Astrocyte of the spinal cord (primary cell): ENCODE measurements at regions not wholly inside any gene's neighbourhood (a gene's known extent, or its start where the extent isn't known, plus 50 kb on each side); places are given as distances from the start of the nearest gene placed in this dataset.
A peak's percentile ranks its signal among the peaks of the same experiment; 100 is the strongest.

Experiments
- DNase-seq: peaks from one replicate; pipeline ENCODE4 v3.0.0; 2011; ENCODE audit warnings: low read depth, low spot score
- H3K4me3 ChIP-seq: 2 replicates; pipeline ENCODE4 v1.5.1; 2011; ENCODE audit warnings: low read depth, mild to moderate bottlenecking, low read length, moderate library complexity
- in situ Hi-C: cut with HindIII; loops from 2 replicates; pipeline ENCODE4 v1.10.0; 2017; ENCODE audit warnings: low sequenced_read_pairs
- TF ChIP-seq, protein P1 (sequence below): IDR thresholded peaks from 2 replicates; pipeline ENCODE4 v1.5.1; 2012; ENCODE audit warnings: low read depth, mild to moderate bottlenecking, low read length, inconsistent platforms

DNA sequence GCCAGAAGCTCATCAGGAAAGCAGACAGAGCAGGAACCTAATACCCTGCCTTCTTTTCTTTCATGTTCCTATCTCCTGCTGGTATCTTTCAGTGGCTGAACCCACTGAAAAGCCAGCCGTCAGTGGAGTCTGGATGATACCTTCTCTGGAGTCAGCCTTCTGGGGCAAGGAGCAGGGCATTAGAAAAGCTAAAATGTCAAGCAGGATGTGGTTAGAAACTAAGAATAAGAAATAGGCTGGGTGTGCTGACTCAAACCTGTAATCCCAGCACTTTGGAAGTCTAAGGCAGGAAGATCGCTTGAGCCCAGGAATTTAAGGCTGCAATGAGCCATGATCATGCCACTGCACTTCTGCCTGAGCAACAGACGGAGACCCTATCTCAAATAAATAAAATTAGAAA is 642.0 kb upstream of the FSHR start:
- in situ Hi-C loops, result no loop called here
- TF ChIP-seq, protein P1, sequence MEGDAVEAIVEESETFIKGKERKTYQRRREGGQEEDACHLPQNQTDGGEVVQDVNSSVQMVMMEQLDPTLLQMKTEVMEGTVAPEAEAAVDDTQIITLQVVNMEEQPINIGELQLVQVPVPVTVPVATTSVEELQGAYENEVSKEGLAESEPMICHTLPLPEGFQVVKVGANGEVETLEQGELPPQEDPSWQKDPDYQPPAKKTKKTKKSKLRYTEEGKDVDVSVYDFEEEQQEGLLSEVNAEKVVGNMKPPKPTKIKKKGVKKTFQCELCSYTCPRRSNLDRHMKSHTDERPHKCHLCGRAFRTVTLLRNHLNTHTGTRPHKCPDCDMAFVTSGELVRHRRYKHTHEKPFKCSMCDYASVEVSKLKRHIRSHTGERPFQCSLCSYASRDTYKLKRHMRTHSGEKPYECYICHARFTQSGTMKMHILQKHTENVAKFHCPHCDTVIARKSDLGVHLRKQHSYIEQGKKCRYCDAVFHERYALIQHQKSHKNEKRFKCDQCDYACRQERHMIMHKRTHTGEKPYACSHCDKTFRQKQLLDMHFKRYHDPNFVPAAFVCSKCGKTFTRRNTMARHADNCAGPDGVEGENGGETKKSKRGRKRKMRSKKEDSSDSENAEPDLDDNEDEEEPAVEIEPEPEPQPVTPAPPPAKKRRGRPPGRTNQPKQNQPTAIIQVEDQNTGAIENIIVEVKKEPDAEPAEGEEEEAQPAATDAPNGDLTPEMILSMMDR, result no peak
- H3K4me3 ChIP-seq, result no peak overlapping the region
- no peak for DNase-seq

- TF ChIP-seq, protein P1, result no peak
- no peak overlapping the region for H3K4me3 ChIP-seq
- in situ Hi-C loops, result no loop called here
- DNase-seq, result no peak
Observed at GRCh38 chr2:49794396-49794795, 640.1 kb upstream of the FSHR start.

DNA sequence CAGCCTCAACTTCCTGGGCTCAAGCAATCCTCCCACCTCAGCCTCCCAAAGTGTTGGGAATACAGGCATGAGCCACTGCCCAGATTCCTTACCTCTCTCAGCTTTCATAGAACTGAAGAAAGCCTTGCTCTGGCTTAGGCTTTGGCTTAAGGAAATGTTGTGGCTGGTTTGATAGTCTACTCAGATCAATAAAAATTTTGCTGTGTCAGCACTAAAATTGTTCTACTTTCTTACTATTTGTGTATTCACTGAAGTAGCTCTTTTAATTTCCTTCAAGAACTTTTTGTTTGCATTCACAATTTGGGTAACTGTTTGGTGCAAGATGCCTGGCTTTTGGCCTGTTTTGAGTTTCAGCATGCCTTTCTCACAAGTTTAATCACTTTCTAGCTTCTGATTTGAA is 634.0 kb upstream of the FSHR start:
- DNase-seq, result no peak
- in situ Hi-C loops, result no loop called here
- no peak overlapping the region for H3K4me3 ChIP-seq
- TF ChIP-seq, protein P1, result no peak

DNA sequence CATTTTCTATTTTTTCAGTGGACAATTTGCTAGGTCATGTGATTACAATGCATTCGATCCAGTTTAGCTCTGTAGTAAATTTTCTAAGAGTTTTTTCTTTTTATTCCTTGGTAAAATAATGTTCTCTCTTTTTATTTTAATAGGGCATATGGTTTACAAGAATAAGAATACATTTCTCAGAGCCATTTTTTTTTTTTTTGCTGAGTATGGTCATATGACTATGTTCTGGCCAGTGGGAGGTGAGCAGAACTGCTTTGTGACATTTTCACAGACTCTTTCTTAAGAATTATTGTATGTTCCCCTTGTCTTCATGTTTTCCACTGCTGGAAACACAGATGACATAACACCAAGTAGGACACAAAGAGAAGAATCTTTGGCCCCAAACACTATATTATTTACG is 626.6 kb upstream of the FSHR start:
- H3K4me3 ChIP-seq, result no peak overlapping the region
- TF ChIP-seq, protein P1, result no peak
- DNase-seq, result no peak
- in situ Hi-C loops, result no loop called here

- TF ChIP-seq, protein P1, result no peak
- DNase-seq, result no peak
- H3K4me3 ChIP-seq, result no peak overlapping the region
- in situ Hi-C loops, result no loop called here
Observed at GRCh38 chr2:49772299-49772970, 618.1 kb upstream of the FSHR start.

- in situ Hi-C loops, result no loop called here
- no peak overlapping the region for H3K4me3 ChIP-seq
- peak; percentile 9 for DNase-seq
- TF ChIP-seq, protein P1, result peak; percentile 49
Observed at GRCh38 chr2:49770919-49771318, 616.6 kb upstream of the FSHR start.
